Muscle of back (tissue), 3 donors: ENCODE measurements at regions not wholly inside any gene's neighbourhood (a gene's known extent, or its start where the extent isn't known, plus 50 kb on each side); places are given as distances from the start of the nearest gene placed in this dataset.

Experiments
- DNase-seq, 3 donors: peaks; one replicate each; pipeline versions ENCODE4 v3.0.0 to v3.0.0-alpha.2; 2013

- DNase-seq = no peak
Measured at GRCh38 chr18:22069916-22070315, 99.5 kb upstream of the GATA6 start.

- no peak for DNase-seq
Measured at GRCh38 chr18:22073411-22073810, 96.0 kb upstream of the GATA6 start.

- DNase-seq = no peak
Measured at GRCh38 chr18:22074282-22075070, 94.9 kb upstream of the GATA6 start.

GRCh38 chr18:22080035-22080434 is 89.4 kb upstream of the GATA6 start:
- no peak for DNase-seq

- no peak for DNase-seq
Measured at GRCh38 chr18:22082408-22082807, 87.0 kb upstream of the GATA6 start.

- no peak for DNase-seq
Measured at GRCh38 chr18:22084547-22084946, 84.8 kb upstream of the GATA6 start.

- no peak for DNase-seq
Measured at GRCh38 chr18:22086973-22087372, 82.4 kb upstream of the GATA6 start.

- DNase-seq = no peak
Measured at GRCh38 chr18:22088029-22088428, 81.4 kb upstream of the GATA6 start.

- DNase-seq = no peak
Measured at GRCh38 chr18:22088996-22089640, 80.3 kb upstream of the GATA6 start.

GRCh38 chr18:22091341-22091740 is 78.0 kb upstream of the GATA6 start:
- no peak for DNase-seq

- no peak for DNase-seq
Measured at GRCh38 chr18:22093731-22094357, 75.5 kb upstream of the GATA6 start.

GRCh38 chr18:22094358-22094734 is 75.0 kb upstream of the GATA6 start:
- no peak for DNase-seq

GRCh38 chr18:22098563-22098989 is 70.8 kb upstream of the GATA6 start:
- DNase-seq = no peak

GRCh38 chr18:22099925-22100324 is 69.5 kb upstream of the GATA6 start:
- no peak for DNase-seq

GRCh38 chr18:22101731-22102130 is 67.7 kb upstream of the GATA6 start:
- no peak for DNase-seq

GRCh38 chr18:22102953-22103646 is 66.3 kb upstream of the GATA6 start:
- DNase-seq = peak in 2 of 3 donors; percentile 20 to 44

GRCh38 chr18:22103647-22104031 is 65.8 kb upstream of the GATA6 start:
- DNase-seq = no peak

- no peak for DNase-seq
Measured at GRCh38 chr18:22106536-22107292, 62.7 kb upstream of the GATA6 start.

- no peak for DNase-seq
Measured at GRCh38 chr18:22108674-22109073, 60.7 kb upstream of the GATA6 start.

GRCh38 chr18:22109535-22109934 is 59.9 kb upstream of the GATA6 start:
- no peak for DNase-seq

GRCh38 chr18:22110461-22110924 is 58.9 kb upstream of the GATA6 start:
- DNase-seq = no peak

GRCh38 chr18:22112215-22112614 is 57.2 kb upstream of the GATA6 start:
- DNase-seq = no peak
